Lung (tissue), 11 donors: ENCODE measurements at regions not wholly inside any gene's neighbourhood (a gene's known extent, or its start where the extent isn't known, plus 50 kb on each side); places are given as distances from the start of the nearest gene placed in this dataset.

ENCODE experiments used
- ATAC-seq: fragments of 200-7000 bp; cut with Tn5 transposase; one replicate; pipeline ENCODE4 v1.9.1; 2020; ENCODE audit warnings: moderate number of reproducible peaks; ENCODE audit not compliant: insufficient read depth, low FRiP score
- DNase-seq, 3 donors: peaks; one replicate each; pipeline ENCODE4 v3.0.0-alpha.2; 2013 to 2017
- H3K27ac ChIP-seq, 2 donors: one replicate each; pipeline ENCODE4 v1.5.1; 2013; ENCODE audit warnings: mild to moderate bottlenecking in 2 of 2, moderate library complexity in 2 of 2, control low read depth in 1 of 2, inconsistent platforms in 1 of 2, low read depth in 1 of 2, low read length in 1 of 2
- H3K27me3 ChIP-seq, 3 donors: one replicate each; pipeline ENCODE4 v1.5.1; 2013; ENCODE audit warnings: low read length in 2 of 3; ENCODE audit not compliant: control insufficient read depth in 3 of 3, insufficient read depth in 3 of 3
- H3K36me3 ChIP-seq, 4 donors: one replicate each; pipeline ENCODE4 v1.5.1; 2013; ENCODE audit warnings: low read length in 4 of 4, mild to moderate bottlenecking in 1 of 4, moderate library complexity in 1 of 4; ENCODE audit not compliant: control insufficient read depth in 4 of 4, insufficient read depth in 4 of 4
- H3K4me1 ChIP-seq, 5 donors: one replicate each; pipeline ENCODE4 v1.5.1; 2013; ENCODE audit warnings: low read length in 5 of 5, mild to moderate bottlenecking in 2 of 5, moderate library complexity in 1 of 5; ENCODE audit not compliant: control insufficient read depth in 5 of 5, insufficient read depth in 5 of 5
- H3K4me3 ChIP-seq: one replicate; pipeline ENCODE4 v1.5.1; 2013; ENCODE audit warnings: mild to moderate bottlenecking, control low read depth, moderate library complexity
- H3K9ac ChIP-seq, 2 donors: one replicate each; pipeline ENCODE4 v1.5.1; 2013; ENCODE audit warnings: low read length in 2 of 2, control low read depth in 1 of 2; ENCODE audit not compliant: insufficient read depth in 1 of 2
- H3K9me3 ChIP-seq, 4 donors: one replicate each; pipeline ENCODE4 v1.5.1; 2013; ENCODE audit warnings: low read length in 3 of 4, mild to moderate bottlenecking in 1 of 4, moderate library complexity in 1 of 4; ENCODE audit not compliant: control insufficient read depth in 4 of 4, insufficient read depth in 3 of 4
- whole genome bisulfite sequencing, 2 donors: extraction: QIAGEN DNeasy Blood & Tissue Kit; methylation state at CpG; one replicate each; pipeline ENCODE4 v1.1.7; 2013; 5-methylcytosine and 5-hydroxymethylcytosine counted together
- TF ChIP-seq, protein P1 (sequence below): IDR thresholded peaks from 2 replicates; pipeline ENCODE4 v1.5.1; 2012; ENCODE audit warnings: mild to moderate bottlenecking; ENCODE audit errors: control extremely low read depth, extremely low read depth
- donor health status: control.
- donor health status: control.
- donor health status: Bipolar disorder and iron deficiency.
- donor health status: healthy.
- donor health status: DM: yes; HTN: yes; CAD: no.

- H3K4me3 ChIP-seq: no peak overlapping the region
- H3K4me1 ChIP-seq: peaks cover 0 to 16% (median 0%) of the 10 kb centered on the region in 5 donors
- H3K36me3 ChIP-seq: no peaks in the 10 kb centered on the region
- H3K27ac ChIP-seq: no peak overlapping the region
- no peak overlapping the region for H3K9ac ChIP-seq
- peaks cover 0 to 54% (median 33%) of the 10 kb centered on the region in 3 donors for H3K27me3 ChIP-seq
- TF ChIP-seq, protein P1, sequence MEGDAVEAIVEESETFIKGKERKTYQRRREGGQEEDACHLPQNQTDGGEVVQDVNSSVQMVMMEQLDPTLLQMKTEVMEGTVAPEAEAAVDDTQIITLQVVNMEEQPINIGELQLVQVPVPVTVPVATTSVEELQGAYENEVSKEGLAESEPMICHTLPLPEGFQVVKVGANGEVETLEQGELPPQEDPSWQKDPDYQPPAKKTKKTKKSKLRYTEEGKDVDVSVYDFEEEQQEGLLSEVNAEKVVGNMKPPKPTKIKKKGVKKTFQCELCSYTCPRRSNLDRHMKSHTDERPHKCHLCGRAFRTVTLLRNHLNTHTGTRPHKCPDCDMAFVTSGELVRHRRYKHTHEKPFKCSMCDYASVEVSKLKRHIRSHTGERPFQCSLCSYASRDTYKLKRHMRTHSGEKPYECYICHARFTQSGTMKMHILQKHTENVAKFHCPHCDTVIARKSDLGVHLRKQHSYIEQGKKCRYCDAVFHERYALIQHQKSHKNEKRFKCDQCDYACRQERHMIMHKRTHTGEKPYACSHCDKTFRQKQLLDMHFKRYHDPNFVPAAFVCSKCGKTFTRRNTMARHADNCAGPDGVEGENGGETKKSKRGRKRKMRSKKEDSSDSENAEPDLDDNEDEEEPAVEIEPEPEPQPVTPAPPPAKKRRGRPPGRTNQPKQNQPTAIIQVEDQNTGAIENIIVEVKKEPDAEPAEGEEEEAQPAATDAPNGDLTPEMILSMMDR: no peak
- peaks cover 0 to 2% (median 0%) of the 10 kb centered on the region in 4 donors for H3K9me3 ChIP-seq
- DNase-seq: no peak
- WGBS, 2 donors: 43 to 59% methylated on average over 10 of the region's 10 CpGs
- no peak for ATAC-seq
Observed at GRCh38 chr10:123513870-123514269, 152.3 kb upstream of the GPR26 start.

DNA sequence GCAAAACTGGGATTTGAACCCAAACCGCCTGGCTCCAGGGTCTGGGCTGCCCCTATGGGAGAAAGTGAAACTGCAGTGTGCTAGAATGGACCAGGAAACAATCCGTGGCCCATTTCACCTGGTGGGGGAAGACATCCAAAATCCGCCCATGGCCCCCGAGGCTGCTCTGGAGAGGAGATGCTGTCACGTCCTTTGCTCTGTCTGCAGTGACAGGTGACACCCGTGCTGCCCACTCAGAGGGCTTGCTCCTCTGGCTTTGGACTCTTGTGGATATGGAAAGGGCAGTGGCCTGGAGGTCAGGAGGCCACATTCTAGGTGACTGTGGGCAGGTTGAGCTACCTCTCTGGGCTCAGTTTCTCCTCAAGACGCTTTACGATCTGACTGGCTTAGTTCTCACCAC, 151.2 kb upstream of the GPR26 start:
- 83 to 89% methylated on average over 8 of the region's 8 CpGs for WGBS, 2 donors
- TF ChIP-seq, protein P1: no peak
- Histone ChIP-seq H3K27me3 (peaks cover 0 to 50% (median 33%) of the 10 kb centered on the region in 3 donors), H3K4me1 (peaks cover 0 to 16% (median 0%) of the 10 kb centered on the region in 5 donors), H3K4me3 (no peak overlapping the region), H3K9me3 (peaks cover 0 to 2% (median 0%) of the 10 kb centered on the region in 4 donors), H3K27ac (no peak overlapping the region), H3K9ac (no peak overlapping the region), H3K36me3 (no peaks in the 10 kb centered on the region)
- no peak for ATAC-seq
- DNase-seq: no peak

DNA sequence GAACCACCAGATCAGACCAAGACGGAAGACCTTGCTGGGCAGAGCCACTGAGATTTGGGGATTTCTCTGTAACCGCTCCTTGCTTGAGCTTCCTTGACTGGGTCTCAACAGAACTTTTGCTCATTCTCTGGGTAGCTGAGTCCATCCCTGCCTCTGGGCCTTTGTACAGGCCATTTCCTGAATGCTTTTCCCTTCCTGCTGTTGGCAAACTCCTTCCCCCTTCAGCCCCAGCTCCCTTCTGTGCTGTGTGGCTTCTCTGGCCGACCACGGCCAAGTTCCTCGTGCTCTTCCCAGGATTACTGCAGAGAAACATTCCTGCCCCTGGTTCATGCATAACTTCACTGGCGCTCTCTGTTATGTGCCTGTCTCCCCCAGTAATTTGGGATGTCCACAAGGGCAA, 150.5 kb upstream of the GPR26 start:
- peaks cover 0 to 16% (median 0%) of the 10 kb centered on the region in 5 donors for H3K4me1 ChIP-seq
- 74 to 80% methylated on average over 6 of the region's 6 CpGs for WGBS, 2 donors
- DNase-seq (no peak), ATAC-seq (no peak)
- TF ChIP-seq, protein P1: no peak
- no peak overlapping the region for H3K27ac ChIP-seq
- no peak overlapping the region for H3K4me3 ChIP-seq
- no peak overlapping the region for H3K9ac ChIP-seq
- H3K36me3 ChIP-seq: no peaks in the 10 kb centered on the region
- peaks cover 0 to 44% (median 27%) of the 10 kb centered on the region in 3 donors for H3K27me3 ChIP-seq
- peaks cover 0 to 2% (median 0%) of the 10 kb centered on the region in 4 donors for H3K9me3 ChIP-seq

DNA sequence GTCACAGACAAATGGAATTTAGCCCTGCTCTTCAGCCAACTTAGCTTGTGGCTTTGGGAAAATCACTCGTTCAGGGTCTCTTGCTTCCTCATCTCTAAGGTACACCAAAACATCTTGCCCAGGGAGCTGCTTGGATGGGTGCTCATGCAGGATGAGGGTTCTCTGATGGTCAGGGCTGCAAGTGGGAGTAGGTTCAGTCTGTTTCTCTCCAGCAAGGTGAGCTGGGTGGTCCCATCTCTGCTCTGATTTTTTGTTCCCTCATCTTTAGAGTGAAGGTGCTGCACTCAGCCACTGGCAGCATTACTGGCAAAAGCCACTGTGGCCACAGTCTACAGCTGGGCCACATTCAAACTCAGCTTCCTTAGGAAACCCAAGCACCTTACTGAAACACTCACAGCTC, 149.9 kb upstream of the GPR26 start:
- no peak overlapping the region for H3K27ac ChIP-seq
- ATAC-seq: no peak

More for the DNA sequence above, 149.9 kb upstream of the GPR26 start:
- TF ChIP-seq, protein P1: no peak
- Histone ChIP-seq H3K36me3 (no peaks in the 10 kb centered on the region), H3K9me3 (peaks cover 0 to 2% (median 0%) of the 10 kb centered on the region in 4 donors), H3K4me1 (peaks cover 0 to 16% (median 0%) of the 10 kb centered on the region in 5 donors), H3K27me3 (peaks cover 0 to 39% (median 26%) of the 10 kb centered on the region in 3 donors), H3K9ac (no peak overlapping the region), H3K4me3 (no peak overlapping the region)
- WGBS, 2 donors: 58 to 68% methylated on average over 1 of the region's 1 CpG
- DNase-seq: no peak
